ENCODE measurements at regions not wholly inside any gene's neighbourhood (a gene's known extent, or its start where the extent isn't known, plus 50 kb on each side); places are given as distances from the start of the nearest gene placed in this dataset.

DNA sequence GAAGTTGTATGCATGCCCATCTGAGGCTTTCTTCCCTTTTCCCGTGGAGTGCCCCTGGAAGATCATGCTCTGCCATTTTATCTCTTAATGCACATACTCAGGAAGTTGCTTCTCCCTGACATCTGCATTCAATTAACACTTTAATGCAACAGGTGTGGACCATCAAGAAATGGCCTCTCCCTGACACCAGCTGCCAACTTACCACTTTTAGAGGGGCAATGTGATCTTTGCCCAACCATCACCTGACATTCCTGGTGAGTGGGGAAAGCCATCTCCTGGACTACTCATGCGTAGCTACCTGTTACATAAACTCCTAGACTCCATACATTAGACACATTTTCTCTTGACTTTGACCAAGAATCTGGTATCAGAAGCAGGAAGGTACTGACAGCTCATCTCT, 1450.4 kb upstream of the CDH9 start:
- TF ChIP-seq, protein P1, sequence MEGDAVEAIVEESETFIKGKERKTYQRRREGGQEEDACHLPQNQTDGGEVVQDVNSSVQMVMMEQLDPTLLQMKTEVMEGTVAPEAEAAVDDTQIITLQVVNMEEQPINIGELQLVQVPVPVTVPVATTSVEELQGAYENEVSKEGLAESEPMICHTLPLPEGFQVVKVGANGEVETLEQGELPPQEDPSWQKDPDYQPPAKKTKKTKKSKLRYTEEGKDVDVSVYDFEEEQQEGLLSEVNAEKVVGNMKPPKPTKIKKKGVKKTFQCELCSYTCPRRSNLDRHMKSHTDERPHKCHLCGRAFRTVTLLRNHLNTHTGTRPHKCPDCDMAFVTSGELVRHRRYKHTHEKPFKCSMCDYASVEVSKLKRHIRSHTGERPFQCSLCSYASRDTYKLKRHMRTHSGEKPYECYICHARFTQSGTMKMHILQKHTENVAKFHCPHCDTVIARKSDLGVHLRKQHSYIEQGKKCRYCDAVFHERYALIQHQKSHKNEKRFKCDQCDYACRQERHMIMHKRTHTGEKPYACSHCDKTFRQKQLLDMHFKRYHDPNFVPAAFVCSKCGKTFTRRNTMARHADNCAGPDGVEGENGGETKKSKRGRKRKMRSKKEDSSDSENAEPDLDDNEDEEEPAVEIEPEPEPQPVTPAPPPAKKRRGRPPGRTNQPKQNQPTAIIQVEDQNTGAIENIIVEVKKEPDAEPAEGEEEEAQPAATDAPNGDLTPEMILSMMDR (IDR thresholded peaks at IDR 0.05; ENCODE audit: unreplicated experiment): no peak
- Mint-ChIP-seq H3K27ac (ENCODE audit: unreplicated experiment) (no peak overlapping the region), H3K27me3 (ENCODE audit: unreplicated experiment) (no peaks in the 10 kb centered on the region), H3K4me3 (ENCODE audit: low read depth, unreplicated experiment) (no peak overlapping the region), H3K4me1 (ENCODE audit: low read depth, unreplicated experiment) (no peaks in the 10 kb centered on the region), H3K36me3 (ENCODE audit: insufficient read depth, unreplicated experiment) (no peaks in the 10 kb centered on the region), H3K9me3 (ENCODE audit: low read depth, unreplicated experiment) (peaks cover 3% of the 10 kb centered on the region)
- CTCF ChIA-PET: interaction anchor here (0.6 kb wide), 1 partner anchor 493 kb away, joined by 5 read pairs; no protein-coding TSS in a partner anchor
- no peak for DNase-seq
- BruUV-seq (replicated peaks): no TSS peak
- intact Hi-C loops (cut with micrococcal nuclease; ENCODE audit: unreplicated experiment): no loop called here

DNA sequence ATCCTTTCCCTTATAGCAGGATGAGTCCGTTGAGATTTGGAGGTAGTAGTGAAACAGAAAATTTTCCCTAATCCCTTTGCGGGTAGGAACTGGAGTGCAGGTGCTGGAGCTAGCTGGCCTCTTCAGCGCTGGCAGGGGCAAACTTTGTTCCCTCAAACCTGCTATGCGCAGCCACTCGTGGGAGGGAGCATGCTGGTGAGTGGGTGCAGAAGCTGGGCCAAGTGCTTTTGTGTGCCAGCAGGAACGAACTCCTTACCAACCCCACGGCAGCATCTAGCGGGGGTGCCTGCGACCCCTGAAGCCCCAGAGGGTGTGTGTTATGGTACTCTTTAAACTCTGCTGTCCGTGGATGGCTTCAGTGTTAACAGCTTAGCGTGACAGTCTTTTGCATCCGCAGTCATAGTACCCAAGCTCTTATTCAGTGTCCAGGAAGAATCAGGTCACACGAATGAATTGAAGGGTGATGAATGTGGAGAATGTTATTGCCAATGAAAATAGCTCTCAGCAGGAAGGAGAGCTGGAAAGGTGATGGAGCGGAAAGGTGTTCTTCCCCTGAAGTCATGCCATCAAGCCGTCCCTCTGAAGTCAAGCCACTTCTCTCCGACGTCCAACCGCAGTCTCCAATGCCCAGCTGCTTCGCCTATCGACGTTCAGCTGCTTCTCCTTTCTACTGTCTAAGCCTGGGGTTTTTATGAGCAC, 1445.1 kb upstream of the CDH9 start:
- intact Hi-C loops (cut with micrococcal nuclease; ENCODE audit: unreplicated experiment): no loop called here
- Mint-ChIP-seq H3K27me3 (ENCODE audit: unreplicated experiment) (no peaks in the 10 kb centered on the region), H3K4me3 (ENCODE audit: low read depth, unreplicated experiment) (no peak overlapping the region), H3K4me1 (ENCODE audit: low read depth, unreplicated experiment) (no peaks in the 10 kb centered on the region), H3K9me3 (ENCODE audit: low read depth, unreplicated experiment) (peaks cover 3% of the 10 kb centered on the region), H3K27ac (ENCODE audit: unreplicated experiment) (no peak overlapping the region), H3K36me3 (ENCODE audit: insufficient read depth, unreplicated experiment) (no peaks in the 10 kb centered on the region)
- no TSS peak for BruUV-seq (replicated peaks)
- DNase-seq: no peak
- TF ChIP-seq, protein P1 (IDR thresholded peaks at IDR 0.05; ENCODE audit: unreplicated experiment): no peak
- CTCF ChIA-PET: no interaction called here

DNA sequence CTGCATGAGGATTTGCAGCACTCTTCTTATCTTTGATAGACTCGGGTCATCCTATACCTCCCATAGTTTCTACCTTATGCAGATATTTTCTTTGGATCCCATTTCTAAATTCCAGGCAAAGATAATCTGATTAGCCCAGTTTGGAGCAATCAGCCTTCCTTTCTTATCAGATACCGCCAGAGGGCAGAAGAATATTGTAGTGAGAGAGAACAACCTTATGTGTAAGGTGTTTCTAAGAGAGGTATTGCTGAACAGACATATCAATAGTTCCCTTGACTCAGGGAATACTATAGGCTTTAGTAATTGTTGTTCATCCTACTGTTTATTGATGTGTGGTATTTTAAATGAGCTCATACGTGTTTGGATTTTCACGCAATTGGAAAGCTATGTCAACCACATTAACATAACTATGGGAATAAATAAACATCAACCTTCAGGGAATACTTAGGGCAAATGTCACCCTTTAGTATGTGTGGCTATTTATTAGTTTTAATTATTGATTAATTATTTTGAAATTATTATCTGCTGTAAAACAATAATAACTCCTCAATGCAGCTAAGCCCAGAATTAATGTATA, 1435.2 kb upstream of the CDH9 start:
- intact Hi-C loops (cut with micrococcal nuclease; ENCODE audit: unreplicated experiment): loop anchor here (2.0 to 10.0 kb wide), 3 partner anchors 126 to 421 kb away; no protein-coding TSS in a partner anchor
- peak; percentile 1 for DNase-seq
- TF ChIP-seq, protein P1 (IDR thresholded peaks at IDR 0.05; ENCODE audit: unreplicated experiment): no peak
- H3K4me1 Mint-ChIP-seq (ENCODE audit: low read depth, unreplicated experiment): no peaks in the 10 kb centered on the region
- no TSS peak for BruUV-seq (replicated peaks)
- H3K36me3 Mint-ChIP-seq (ENCODE audit: insufficient read depth, unreplicated experiment): no peaks in the 10 kb centered on the region
- no peak overlapping the region for H3K4me3 Mint-ChIP-seq (ENCODE audit: low read depth, unreplicated experiment)
- H3K27ac Mint-ChIP-seq (ENCODE audit: unreplicated experiment): no peak overlapping the region
- H3K9me3 Mint-ChIP-seq (ENCODE audit: low read depth, unreplicated experiment): peaks cover 6% of the 10 kb centered on the region
- H3K27me3 Mint-ChIP-seq (ENCODE audit: unreplicated experiment): no peaks in the 10 kb centered on the region
- CTCF ChIA-PET: no interaction called here

DNA sequence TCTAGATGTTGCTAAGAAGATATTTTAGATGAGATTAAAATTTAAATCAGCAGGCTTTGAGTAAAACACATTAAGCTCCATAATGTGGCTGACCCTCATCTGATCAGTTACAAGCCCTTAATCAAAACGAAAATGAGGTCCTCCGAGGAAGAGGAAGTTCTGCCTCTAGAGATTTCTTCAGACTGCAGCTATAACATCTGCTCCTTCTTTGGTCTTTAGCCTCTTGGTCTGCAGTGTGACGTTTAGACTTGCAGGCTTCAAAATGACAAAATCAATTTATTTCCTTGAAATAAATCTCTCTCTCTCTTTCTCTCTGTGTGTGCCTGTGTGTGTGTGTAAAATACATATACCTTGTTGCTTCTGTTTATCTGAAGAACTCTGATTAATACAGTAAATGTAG, 1429.8 kb upstream of the CDH9 start:
- Mint-ChIP-seq H3K27me3 (ENCODE audit: unreplicated experiment) (no peaks in the 10 kb centered on the region), H3K36me3 (ENCODE audit: insufficient read depth, unreplicated experiment) (no peaks in the 10 kb centered on the region), H3K4me3 (ENCODE audit: low read depth, unreplicated experiment) (no peak overlapping the region), H3K4me1 (ENCODE audit: low read depth, unreplicated experiment) (no peaks in the 10 kb centered on the region), H3K27ac (ENCODE audit: unreplicated experiment) (no peak overlapping the region), H3K9me3 (ENCODE audit: low read depth, unreplicated experiment) (peaks cover 7% of the 10 kb centered on the region)
- intact Hi-C loops (cut with micrococcal nuclease; ENCODE audit: unreplicated experiment): no loop called here
- BruUV-seq (replicated peaks): no TSS peak
- no peak for DNase-seq
- CTCF ChIA-PET: no interaction called here
- TF ChIP-seq, protein P1 (IDR thresholded peaks at IDR 0.05; ENCODE audit: unreplicated experiment): no peak
